GM04504 (cell line): ENCODE measurements at regions not wholly inside any gene's neighbourhood (a gene's known extent, or its start where the extent isn't known, plus 50 kb on each side); places are given as distances from the start of the nearest gene placed in this dataset.
"Not testable (repeated sequence)": the region's sequence is repeated elsewhere in the genome, so short reads cannot be mapped to it uniquely, and the experiment has no call there.

Source experiments
- DNase-seq: peaks from one replicate; pipeline ENCODE4 v3.0.0-alpha.2; 2012; ENCODE audit warnings: low read depth

DNA sequence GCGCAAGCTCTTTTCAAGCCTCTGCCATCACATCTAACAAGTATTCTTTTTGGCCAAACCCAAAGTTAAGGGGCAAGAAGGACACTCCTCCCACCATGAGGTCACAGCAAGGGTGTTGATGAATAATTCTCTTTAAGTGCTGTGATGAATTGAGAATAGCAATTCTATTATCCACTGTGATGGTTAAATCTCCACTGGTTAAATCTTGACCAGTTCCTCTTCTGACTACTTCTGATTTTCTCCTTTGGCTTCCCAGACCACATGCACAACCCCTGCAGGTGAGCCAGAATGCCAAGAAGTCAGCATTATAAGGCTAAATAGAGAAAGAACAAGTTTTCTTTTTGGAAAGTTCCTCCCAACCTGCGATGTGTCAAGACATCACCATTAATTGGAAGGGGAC lies 90.6 kb upstream of the BCL2L14 start:
- no peak for DNase-seq

DNA sequence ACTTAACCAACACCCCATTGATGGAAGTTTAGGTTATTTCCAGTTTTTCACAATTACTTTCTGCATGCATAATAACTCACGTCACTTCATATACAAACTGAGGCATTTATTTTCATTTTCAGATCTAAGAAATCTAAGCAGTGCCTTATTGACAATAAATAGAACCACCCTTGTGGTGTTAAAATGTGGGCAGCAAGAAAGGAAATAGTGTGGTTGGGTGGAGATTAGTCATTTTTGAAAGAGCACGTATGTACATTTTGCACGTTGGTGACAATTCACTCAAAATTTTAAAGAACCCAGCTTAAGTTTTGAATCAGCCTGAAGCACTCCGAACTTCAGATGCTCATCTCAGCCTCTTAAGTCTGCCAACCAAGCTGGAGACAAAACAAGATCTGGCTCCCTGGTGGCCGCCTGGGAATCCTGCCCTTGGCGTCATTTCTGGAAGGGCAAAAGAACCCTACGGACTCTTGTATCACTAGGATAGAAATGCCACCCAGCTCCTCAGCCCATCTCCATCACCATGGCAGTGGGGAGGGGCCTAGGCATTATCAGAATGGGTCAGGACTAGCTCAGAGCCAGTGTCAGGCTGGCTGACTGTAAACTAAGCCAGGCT lies 89.5 kb upstream of the BCL2L14 start:
- no peak for DNase-seq

DNA sequence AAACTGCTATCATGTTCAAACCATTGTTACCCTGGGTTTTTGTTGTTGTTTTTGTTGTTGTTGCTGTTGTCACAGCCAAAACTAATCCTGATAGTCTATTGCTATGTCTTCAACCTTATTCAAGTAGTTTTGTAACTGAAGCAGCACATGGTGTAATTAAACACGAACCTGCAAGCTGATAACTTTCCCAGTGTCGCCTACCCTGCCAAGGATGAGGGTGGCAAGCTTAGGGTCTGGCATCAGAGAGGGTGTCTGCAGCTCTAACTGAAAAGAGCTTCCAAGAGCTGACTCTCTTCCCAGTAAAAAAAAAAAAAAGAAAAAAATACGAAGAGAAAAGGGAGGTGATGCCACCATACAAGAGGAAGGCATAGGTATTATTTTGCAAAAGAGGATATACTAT lies 86.3 kb upstream of the BCL2L14 start:
- no peak for DNase-seq

DNA sequence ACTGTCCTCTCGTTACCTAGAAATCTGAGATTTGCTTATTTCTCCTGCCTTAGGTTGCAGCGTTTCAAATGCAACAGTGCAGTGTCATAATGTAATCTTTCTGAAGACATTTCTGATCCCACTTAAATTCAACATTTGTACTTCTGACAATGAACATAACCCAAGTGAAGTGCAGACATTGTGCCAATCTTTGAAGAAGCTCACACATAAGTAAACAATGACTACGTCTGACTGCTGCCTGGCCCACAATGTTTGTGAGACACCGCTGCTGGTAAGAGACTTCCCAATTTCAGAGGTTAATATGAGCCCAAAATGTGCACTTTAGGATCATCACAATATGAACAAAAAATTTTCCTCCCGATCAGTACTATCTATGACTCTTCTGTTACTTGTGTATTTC lies 84.6 kb upstream of the BCL2L14 start:
- DNase-seq, result no peak

DNA sequence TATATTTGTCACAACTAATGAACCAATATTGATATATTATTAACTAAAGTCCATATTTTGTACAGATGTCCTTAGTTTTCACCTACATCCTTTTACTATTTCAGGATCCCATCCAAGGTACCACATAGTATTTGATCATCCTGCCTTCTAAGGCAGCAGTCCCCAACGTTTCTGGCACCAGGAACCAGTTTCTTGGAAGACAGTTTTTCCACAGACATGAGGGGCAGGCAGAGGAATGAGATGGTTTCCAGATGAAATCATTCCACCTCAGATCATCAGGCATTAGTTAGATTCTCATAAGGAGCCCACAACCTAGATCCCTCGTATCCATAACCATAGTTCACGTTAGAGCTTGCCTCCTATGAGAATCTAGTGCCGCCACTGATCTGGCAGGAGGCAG lies 82.8 kb upstream of the BCL2L14 start:
- no peak for DNase-seq

DNA sequence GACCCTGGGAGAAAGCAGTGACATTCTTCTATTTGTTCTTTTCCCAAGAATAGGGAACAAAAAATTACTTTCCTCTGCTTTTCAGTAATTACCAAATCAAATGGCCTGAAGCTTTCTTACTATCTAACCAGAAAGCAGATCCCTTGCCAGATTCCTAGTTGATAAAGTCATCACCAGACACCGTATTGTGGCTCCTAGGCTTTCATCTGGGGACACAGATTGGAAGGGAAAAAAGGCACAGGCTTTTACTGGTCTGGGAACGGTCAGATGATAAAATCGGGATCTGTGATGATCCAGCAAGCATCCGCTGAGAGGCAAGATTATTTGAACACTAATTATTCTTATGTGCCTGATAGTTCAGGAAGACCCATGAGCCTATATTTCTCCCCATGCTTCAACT lies 79.1 kb upstream of the BCL2L14 start:
- DNase-seq, result no peak

DNA sequence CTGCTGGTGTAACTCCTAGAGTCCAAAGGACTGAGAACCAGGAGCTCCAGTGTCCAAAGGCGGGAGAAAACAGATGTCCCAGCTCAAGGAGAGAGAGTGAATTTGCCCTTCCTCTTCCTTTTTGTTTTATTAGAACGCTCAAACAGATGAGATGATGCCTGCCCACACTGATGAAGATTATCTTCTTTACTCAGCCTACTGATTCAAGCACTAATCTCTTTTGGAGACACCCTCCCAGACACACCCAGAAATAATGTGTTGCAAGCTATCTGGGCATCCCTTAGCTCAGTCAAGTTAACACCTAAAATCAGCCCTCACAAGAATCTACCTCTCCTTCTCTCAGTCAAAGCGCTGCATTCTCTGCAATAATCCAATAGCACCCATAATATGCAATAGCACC lies 78.2 kb upstream of the BCL2L14 start:
- no peak for DNase-seq

DNA sequence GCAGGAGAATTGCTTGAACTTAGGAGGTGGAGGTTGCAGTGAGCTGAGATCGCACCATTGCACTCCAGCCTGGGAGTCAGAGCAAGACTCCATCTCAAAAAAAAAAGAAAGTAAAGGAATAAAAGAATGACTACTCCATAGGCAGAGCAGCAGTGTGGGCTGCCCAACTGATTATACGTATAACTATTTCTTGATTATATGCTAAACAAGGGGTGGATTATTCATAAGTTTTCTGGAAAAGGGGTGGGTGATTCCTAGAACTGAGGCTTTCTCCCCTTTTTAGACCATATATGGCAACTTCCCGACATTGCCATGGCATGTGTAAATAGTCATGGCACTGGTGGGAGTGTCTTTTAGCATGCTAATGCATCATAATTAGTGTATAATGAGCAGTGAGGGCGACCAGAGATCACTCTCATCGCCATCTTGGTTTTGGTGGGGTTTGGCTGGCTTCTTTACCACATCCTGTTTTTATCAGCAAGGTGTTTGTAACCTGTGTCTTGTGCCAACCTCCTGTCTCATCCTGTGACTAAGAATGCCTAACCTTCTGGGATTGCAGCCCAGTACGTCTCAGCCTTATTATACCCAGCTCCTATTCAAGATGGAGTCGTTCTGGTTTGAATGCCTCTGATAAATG lies 72.3 kb upstream of the BCL2L14 start:
- not testable (repeated sequence) for DNase-seq

DNA sequence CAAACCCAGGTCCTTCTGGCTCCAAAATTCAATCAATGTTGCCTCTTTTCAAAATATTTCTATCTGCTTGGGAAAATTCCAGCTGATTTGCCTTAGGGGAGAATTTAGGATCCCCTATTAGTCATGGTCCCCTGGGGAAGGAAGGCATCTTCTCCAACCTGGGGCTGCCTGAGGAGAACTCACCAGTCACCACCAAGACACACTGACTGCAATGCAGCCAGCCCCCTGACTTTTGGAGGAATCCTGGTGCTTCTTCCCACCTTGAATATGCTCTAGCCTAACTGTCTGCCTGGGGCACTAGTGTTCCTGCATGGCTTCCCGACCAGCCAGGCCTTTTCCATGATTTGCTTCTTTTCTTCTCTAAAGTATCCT lies 71.8 kb upstream of the BCL2L14 start:
- DNase-seq, result no peak

DNA sequence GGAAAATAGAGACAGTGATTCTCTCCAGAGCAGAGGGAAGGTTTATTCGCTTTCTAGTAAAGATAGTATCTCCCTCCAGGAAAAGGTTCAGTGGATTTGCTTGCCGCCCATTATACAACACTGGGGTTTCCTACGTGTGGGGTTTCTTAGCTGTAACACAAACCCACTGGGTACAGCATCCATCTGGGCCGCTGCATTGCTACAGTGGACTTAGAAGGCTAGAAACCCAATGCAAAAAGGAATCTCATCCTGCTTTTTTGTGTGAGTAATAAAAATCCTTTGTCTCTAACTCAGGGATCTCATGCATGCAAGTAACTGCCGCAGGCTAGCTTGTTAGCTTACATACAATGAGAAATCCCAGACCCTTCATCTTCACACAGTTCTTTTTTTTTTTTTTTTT lies 67.1 kb upstream of the BCL2L14 start:
- no peak for DNase-seq

DNA sequence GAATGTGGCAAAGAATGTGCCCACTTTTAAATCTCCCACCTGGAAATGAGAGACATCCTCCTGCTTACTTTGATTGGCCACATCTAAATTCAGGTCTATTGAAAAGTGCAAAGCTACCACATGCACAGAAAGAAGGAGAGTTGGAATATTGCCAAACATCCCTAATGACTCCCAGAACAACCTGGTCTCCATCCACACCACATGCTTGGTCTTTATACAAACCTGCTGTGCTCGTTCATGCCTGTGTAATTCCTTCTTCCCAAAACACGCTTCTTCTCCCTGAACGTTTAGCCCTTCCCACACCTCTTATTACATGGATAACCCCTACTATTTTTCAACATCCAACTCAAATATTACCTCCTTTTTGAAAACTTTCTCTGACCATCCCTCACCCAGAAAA lies 66.2 kb upstream of the BCL2L14 start:
- DNase-seq, result no peak

DNA sequence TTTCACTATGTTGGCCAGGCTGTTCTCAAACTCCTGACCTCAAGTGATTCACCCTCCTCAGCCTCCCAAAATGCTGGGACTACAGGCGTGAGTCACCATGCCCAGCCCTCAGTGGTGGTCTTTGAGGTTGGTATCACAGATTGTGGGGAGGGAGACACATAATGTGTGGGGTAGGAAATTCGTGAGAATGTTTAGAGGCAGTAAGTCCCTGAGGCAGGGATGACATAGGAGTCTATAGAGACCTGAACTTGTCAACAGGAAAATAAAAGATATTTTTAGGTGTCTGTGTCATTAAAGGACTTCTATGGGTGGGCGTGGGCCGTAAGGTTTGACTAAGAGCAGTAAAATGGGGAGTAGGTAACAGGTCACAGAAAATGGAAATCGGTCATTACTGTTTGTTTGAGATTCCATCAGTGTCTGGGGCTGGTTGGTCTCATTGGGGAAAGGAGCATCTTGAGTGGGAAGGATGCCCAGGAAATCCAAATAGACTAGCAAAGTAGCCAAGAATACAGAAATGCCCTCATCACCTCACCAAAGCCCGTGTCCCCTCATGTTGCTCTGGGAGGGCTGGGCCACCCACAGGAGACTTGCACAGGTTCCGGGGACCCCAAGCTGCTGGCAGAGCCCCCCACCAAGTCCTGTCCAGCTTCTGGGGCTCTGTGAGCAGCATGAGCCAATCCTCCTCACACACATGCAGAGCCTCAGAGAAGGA lies 63.6 kb upstream of the BCL2L14 start:
- DNase-seq, result no peak

DNA sequence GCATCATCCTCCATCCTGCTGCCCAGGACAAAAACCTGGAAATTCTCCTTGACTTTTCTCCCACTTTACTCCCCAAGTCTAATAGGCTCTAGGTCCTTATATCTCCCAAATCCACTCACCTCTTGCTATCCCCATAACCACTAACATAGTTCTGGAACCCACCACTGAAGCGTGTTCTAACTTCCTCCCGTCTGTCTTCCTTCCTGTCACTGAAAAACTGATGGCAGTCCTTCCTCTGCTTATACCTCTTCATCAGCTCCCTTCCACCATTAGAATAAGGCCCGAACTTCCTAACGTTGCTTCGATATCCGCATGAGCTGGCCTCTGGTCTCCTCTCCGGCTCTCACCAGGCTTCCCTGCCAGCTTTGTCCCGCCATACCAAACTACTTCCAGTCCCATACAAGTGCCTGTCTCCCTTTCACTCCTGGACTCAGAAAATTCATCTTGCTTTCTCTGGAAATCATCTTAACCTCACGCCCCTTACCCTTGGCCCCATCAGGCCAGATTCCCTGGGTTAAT lies 63.0 kb upstream of the BCL2L14 start:
- DNase-seq, result no peak

DNA sequence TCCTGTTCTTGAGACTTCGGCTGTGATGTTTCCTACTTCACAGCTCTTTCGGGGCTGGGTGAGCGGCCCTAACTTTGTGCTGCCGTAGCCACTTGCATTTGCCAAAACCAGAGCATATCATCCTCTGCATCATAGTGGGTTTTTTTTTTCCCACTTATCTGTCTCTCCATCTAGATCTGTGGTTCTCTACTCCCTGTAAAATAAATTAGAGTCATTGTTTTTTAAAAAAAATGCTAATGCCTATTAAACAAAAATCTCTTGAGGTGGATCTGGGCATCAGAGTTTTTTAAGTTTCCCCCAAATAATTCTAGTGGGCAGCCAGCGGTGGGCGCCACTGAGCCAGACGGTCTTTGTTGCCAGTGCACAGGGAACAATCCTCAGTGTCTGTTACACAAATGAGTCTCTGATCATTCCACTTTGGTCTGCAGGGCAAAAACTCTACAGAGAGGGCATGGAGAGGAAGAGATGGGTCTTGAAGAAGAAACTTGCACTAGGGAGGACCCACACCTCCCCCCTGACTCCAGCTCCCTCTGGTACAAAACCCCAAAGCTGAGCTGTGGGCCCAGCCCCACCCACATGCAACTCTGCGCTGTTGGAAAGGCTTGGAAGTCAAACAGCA lies 62.4 kb upstream of the BCL2L14 start:
- DNase-seq, result no peak

DNA sequence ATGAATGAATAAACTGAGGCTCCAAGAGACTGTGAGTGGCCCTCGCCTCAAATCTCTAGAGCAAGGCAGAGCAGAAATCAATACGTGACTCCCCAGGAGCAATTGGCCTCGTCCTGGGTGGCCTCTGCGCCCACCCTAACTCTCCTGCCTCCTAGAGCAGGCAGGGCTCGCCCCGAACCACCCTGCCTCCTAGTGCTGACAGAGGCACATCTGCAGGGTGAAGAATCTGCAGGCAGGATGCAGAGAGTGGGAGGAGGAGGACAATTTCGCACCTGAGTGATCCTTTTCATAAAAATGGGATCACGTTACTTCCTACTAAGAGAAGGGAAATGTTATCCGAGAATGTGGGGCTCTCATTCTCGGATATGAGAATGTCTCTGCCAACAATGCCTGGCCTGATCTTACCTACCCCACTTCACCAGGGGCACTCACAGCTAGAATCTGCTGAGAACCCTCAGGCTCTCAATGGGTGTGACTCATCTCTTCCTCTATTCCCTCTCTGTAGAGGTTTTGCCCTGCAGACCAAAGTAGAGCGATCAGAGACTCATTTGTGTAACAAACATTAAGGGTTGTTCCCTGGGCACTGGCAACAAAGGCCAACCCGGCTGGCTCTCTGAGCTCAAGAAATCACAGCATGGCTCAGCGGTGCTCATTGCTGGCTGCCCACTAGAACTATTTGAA lies 61.7 kb upstream of the BCL2L14 start:
- DNase-seq, result no peak

DNA sequence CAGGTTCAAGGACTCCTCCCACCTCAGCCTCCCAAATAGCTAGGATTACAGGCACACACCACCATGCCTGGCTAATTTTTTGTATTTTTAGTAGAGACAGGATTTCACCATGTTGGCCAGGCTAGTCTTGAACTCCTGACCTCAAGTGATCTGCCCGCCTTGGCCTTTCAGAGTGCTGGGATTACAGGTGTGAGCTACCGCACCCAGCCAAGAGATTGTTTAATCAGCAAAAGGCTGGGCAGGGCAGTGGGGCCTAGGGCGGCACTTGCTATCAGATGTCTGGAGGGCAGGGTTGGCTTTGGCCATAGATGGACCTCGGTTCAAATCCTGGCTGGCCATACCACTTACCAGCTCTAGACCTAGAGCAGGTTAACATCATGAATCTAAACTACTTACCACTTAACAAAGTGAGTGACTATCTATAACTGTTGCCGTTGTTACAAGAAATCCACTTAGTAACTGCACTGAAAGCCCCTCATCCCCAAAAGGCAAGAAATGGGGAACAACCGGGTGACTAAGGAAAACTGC lies 60.9 kb upstream of the BCL2L14 start:
- not testable (repeated sequence) for DNase-seq

DNA sequence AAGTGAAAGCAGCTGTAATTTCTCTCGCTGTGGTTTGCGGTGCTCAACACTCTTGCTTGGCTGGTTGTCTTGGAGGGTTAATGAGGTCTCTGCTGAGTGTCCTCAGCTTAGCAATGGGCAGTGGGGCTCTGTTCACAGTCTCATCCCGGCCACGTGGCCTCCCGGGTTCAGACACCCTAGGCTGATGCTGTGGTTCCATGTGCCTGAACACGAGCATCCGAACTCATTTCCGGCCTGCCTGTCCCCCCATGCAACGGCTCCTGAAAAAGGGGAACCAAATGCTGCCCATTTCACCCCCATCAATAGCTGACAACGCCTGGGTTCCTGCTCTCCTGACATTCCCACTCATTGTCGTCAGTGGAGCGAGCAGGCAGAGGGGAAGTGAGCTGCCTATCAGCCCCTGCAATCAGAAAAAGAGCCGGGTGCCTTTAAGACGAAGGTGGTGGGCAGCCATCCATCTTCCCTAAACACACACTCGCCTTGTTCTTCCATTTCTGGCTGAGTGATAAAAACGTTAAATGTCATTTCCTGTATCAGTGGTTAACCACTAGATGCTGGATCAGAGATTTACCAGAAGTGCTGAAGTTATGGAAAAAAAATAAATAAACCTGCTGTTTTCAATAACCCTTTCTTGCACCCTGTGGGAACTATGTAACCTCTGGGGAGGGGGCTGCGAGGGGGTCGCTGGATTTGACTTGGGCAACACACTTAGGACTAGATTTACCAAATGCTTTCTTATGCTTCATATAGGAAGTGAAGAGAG lies 60.3 kb upstream of the BCL2L14 start:
- DNase-seq, result no peak

DNA sequence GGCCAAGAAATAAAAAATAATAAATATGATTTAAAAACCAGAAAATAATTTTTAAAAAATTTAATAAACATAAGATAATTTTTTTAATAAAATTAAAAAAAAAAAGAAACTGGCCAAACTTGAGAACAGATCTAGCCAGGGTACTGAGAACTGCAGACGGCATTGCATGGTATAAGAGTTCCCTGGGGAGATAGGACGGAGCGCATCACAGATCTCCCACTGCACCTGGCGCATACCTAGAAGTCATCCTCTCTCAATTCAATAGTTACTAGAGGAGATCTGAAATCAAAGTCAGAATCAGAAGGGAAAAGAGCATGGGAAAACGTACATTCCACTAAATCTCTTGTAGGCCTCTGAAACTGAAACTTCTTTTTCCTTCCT lies 58.9 kb upstream of the BCL2L14 start:
- no peak for DNase-seq

DNA sequence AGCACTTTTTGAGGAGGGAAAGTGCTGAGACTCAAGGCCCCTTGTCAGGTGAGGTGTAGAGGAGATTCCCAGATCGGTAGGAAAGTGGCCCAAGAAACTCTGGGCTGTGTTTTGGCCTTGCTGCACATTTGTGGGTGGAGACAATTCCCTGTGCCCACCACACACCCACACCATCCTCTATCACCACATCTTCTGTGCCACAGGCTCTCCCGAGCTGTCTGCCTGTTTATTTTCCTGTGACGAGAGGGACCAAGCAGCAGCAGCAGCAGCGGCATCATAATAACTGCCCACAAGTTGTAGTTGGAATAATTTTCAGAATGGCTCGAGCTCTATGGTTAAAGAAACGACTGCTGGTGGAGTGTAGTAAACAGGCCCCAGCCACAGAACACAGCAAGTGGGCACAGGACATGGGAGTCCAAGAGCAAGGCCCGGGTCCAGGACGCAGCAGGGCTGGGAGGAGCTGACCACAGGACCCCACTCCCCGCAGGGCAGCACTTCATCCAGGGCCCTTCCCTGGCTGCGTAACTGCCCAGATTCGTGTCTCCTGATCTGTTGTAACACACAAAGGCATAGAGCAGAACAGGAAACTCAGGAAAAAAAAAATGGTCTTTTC lies 55.6 kb upstream of the BCL2L14 start:
- DNase-seq, result no peak

DNA sequence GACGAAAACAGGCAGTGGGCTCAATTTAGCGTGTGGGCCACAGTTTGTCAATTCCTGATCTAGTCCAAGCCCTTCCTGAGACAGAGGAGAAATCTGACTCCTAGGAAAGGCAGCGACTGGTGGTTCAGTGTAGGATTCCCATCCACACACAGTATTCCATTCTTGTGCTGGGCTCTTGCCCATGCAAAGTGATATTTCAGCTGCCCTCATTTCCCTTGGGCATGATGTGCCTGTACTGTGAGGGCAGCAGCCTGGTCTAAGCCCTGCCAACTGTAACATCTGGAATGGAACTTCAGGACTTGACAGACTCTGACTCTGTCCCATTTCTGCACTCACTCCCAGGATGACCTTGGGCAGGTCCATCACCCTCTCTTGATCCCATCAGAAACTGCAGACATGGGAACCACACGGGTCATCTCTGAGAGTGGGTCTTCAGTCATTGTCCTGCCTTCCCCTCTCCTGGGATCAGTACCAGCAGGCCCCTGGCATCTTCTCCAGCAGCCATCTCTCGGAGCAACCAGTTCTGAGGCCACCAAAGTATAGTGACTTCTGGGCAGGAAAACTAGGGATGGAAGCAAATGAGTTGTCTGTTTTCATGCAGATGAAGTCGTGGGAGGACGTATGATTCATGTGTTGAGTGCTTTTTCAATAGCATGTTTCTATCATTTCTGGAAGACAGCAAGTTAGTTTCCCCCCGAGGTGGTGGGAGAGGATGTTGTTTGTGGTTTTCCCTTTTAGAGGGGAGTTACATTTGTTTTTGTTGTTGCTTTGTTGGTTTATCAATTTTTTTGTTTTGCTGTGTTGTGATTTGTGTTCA lies 54.2 kb upstream of the BCL2L14 start:
- DNase-seq, result no peak
